HEK293 (cell line): ENCODE measurements at regions not wholly inside any gene's neighbourhood (a gene's known extent, or its start where the extent isn't known, plus 50 kb on each side); places are given as distances from the start of the nearest gene placed in this dataset.
A peak's percentile ranks its signal among the peaks of the same experiment; 100 is the strongest.

Source experiments
- ATF2 ChIP-seq: fragments of 450-650 bp; formaldehyde crosslinking; IDR thresholded peaks from 2 replicates; pipeline ENCODE4 v1.5.1; 2016; ENCODE audit warnings: missing biosample characterization, missing genetic modification characterization, low read depth
- MZF1 ChIP-seq: fragments of 450-650 bp; formaldehyde crosslinking; IDR thresholded peaks from 2 replicates; pipeline ENCODE4 v1.5.1; 2017; ENCODE audit warnings: missing biosample characterization, missing genetic modification characterization, borderline replicate concordance
- YY1 ChIP-seq: fragments of 450-650 bp; formaldehyde crosslinking; IDR thresholded peaks from 2 replicates; pipeline ENCODE4 v1.5.1; 2018; ENCODE audit warnings: missing biosample characterization, missing genetic modification characterization
- ZEB2 ChIP-seq: fragments of 450-650 bp; formaldehyde crosslinking; IDR thresholded peaks from 2 replicates; pipeline ENCODE4 v1.5.1; 2016; ENCODE audit warnings: missing biosample characterization, missing genetic modification characterization
- ZFP41 ChIP-seq: fragments of 450-650 bp; formaldehyde crosslinking; IDR thresholded peaks from 2 replicates; pipeline ENCODE4 v1.5.1; 2016; ENCODE audit warnings: missing biosample characterization, missing genetic modification characterization, borderline replicate concordance
- ZFP69B ChIP-seq: fragments of 450-650 bp; formaldehyde crosslinking; IDR thresholded peaks from 2 replicates; pipeline ENCODE4 v1.5.1; 2016; ENCODE audit warnings: missing biosample characterization, missing genetic modification characterization
- ZIC2 ChIP-seq: fragments of 450-650 bp; formaldehyde crosslinking; IDR thresholded peaks from 2 replicates; pipeline ENCODE4 v1.5.1; 2016; ENCODE audit warnings: missing biosample characterization, missing genetic modification characterization
- ZNF280D ChIP-seq: fragments of 450-650 bp; formaldehyde crosslinking; IDR thresholded peaks from 2 replicates; pipeline ENCODE4 v1.5.1; 2016; ENCODE audit warnings: missing biosample characterization, missing genetic modification characterization
- ZNF548 ChIP-seq: fragments of 450-650 bp; formaldehyde crosslinking; IDR thresholded peaks from 2 replicates; pipeline ENCODE4 v1.5.1; 2016; ENCODE audit warnings: missing biosample characterization, missing genetic modification characterization
- ZNF645 ChIP-seq: fragments of 450-650 bp; formaldehyde crosslinking; IDR thresholded peaks from 2 replicates; pipeline ENCODE4; 2016; ENCODE audit warnings: missing biosample characterization, missing genetic modification characterization
- ZNF768 ChIP-seq: fragments of 450-650 bp; formaldehyde crosslinking; IDR thresholded peaks from 2 replicates; pipeline ENCODE4 v1.5.1; 2018; ENCODE audit warnings: missing biosample characterization, mild to moderate bottlenecking, missing genetic modification characterization
- TF ChIP-seq, protein P1 (sequence below): fragments of 450-650 bp; IDR thresholded peaks from 2 replicates; pipeline ENCODE4 v1.5.1; 2018; ENCODE audit warnings: missing biosample characterization, missing genetic modification characterization
- TF ChIP-seq, protein P2 (sequence below): fragments of 450-650 bp; formaldehyde crosslinking; IDR thresholded peaks from 2 replicates; pipeline ENCODE4 v1.5.1; 2017; ENCODE audit warnings: missing biosample characterization, missing genetic modification characterization
- TF ChIP-seq, protein P3 (sequence below): fragments of 450-650 bp; formaldehyde crosslinking; IDR thresholded peaks from 2 replicates; pipeline ENCODE4 v1.5.1; 2016; ENCODE audit warnings: missing biosample characterization, missing genetic modification characterization

DNA sequence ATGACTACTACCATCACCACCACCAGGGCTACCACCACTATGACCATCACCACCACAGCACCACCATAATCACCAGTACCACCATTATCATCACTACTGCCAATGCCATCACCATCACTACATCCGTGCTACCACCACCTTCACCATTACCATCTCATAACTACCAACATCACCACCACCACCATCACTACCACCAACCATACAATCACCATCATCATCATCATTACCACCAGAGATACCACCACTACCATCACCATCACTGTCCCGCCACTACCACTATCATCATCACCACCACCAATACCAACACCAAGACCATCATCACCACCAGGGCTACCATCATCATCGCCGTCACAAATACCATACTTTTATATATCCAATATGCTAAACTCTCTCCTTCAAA, 369.6 kb upstream of the DYNLRB2 start:
- TF ChIP-seq, protein P1, sequence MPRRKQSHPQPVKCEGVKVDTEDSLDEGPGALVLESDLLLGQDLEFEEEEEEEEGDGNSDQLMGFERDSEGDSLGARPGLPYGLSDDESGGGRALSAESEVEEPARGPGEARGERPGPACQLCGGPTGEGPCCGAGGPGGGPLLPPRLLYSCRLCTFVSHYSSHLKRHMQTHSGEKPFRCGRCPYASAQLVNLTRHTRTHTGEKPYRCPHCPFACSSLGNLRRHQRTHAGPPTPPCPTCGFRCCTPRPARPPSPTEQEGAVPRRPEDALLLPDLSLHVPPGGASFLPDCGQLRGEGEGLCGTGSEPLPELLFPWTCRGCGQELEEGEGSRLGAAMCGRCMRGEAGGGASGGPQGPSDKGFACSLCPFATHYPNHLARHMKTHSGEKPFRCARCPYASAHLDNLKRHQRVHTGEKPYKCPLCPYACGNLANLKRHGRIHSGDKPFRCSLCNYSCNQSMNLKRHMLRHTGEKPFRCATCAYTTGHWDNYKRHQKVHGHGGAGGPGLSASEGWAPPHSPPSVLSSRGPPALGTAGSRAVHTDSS (tag by site-specific recombination): peak; percentile 59; the same call in 1 of the 2 replicates
- TF ChIP-seq YY1 (no peak), ZEB2 (tag by site-specific recombination) (no peak), ZNF768 (no peak), ZNF645 (tag by site-specific recombination) (no peak), ZIC2 (tag by site-specific recombination) (no peak), ZFP69B (tag by site-specific recombination) (no peak), ATF2 (tag by site-specific recombination) (no peak), ZNF548 (tag by site-specific recombination) (no peak), ZNF280D (no peak), ZFP41 (no peak), MZF1 (tag by site-specific recombination) (no peak)
- TF ChIP-seq, protein P2, sequence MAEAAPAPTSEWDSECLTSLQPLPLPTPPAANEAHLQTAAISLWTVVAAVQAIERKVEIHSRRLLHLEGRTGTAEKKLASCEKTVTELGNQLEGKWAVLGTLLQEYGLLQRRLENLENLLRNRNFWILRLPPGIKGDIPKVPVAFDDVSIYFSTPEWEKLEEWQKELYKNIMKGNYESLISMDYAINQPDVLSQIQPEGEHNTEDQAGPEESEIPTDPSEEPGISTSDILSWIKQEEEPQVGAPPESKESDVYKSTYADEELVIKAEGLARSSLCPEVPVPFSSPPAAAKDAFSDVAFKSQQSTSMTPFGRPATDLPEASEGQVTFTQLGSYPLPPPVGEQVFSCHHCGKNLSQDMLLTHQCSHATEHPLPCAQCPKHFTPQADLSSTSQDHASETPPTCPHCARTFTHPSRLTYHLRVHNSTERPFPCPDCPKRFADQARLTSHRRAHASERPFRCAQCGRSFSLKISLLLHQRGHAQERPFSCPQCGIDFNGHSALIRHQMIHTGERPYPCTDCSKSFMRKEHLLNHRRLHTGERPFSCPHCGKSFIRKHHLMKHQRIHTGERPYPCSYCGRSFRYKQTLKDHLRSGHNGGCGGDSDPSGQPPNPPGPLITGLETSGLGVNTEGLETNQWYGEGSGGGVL (tag by site-specific recombination): no peak
- TF ChIP-seq, protein P3, sequence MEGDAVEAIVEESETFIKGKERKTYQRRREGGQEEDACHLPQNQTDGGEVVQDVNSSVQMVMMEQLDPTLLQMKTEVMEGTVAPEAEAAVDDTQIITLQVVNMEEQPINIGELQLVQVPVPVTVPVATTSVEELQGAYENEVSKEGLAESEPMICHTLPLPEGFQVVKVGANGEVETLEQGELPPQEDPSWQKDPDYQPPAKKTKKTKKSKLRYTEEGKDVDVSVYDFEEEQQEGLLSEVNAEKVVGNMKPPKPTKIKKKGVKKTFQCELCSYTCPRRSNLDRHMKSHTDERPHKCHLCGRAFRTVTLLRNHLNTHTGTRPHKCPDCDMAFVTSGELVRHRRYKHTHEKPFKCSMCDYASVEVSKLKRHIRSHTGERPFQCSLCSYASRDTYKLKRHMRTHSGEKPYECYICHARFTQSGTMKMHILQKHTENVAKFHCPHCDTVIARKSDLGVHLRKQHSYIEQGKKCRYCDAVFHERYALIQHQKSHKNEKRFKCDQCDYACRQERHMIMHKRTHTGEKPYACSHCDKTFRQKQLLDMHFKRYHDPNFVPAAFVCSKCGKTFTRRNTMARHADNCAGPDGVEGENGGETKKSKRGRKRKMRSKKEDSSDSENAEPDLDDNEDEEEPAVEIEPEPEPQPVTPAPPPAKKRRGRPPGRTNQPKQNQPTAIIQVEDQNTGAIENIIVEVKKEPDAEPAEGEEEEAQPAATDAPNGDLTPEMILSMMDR (tag by site-specific recombination): peak; percentile 35; the same call in 1 of the 2 replicates
